DMS153 (cell line): ENCODE measurements at regions not wholly inside any gene's neighbourhood (a gene's known extent, or its start where the extent isn't known, plus 50 kb on each side); places are given as distances from the start of the nearest gene placed in this dataset.

ENCODE experiments used
- DNase-seq: peaks from one replicate; lab custom pipeline; 2025; lab: John Stamatoyannopoulos, UW

DNA sequence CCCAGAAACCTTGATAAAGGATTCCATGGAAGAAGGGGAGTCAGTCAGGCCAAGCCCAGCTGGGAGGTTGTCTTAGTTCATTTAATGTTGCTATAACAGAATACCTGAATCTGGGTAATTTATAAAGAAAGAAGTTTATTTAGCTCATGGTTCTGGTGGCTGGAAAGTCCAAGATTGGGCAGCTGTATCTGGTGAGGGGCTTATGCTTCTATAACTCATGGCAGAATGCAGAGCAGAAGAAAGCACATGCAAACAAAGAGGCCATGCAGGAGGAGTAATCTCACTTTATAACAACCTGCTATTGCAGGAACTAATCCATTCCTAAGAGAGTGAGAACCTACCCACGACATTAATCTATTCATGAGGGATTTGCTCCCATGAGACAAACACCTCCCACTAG lies 54.2 kb upstream of the ANKRD1 start:
- DNase-seq: no peak

DNA sequence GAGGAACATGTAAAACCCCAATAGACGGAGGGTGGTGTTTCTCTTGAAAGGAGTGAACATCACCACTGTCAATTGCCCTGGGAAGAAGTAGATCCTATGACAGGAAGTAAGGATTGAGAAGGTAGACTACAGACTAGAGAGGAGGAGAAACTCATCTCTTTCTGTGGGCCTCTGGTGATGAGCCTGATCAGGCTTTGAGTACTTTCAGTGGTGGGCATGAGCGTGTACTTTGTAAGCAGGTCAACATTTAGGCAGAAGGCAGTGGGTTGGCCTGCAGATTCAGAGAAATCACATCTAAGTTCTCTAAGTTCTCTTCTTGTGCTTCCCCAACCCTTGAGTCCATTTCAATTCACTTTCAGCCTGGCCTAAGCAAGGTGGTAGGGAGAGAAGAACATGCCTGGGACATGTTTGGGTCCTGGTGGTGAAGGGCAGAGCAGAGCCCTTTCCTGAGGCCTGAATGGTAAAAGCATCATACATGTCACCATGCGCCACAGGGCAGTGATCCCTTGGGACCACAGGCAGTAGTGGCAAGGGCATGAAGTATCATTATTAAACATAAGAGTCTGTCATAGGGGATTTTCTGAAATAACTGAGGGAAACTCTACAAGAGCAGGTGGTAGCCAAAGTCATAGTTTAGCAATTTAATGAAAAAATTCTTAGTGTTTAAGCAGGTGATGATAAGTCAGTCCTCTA lies 56.4 kb upstream of the ANKRD1 start:
- DNase-seq: no peak

GRCh38 chr10:90977855-90978486 lies 57.1 kb upstream of the ANKRD1 start:
- DNase-seq: no peak

- no peak for DNase-seq
These were observed 61.6 kb upstream of the ANKRD1 start for GRCh38 chr10:90982406-90983008.

- no peak for DNase-seq
These were observed 63.1 kb upstream of the ANKRD1 start for GRCh38 chr10:90983914-90984549.

DNA sequence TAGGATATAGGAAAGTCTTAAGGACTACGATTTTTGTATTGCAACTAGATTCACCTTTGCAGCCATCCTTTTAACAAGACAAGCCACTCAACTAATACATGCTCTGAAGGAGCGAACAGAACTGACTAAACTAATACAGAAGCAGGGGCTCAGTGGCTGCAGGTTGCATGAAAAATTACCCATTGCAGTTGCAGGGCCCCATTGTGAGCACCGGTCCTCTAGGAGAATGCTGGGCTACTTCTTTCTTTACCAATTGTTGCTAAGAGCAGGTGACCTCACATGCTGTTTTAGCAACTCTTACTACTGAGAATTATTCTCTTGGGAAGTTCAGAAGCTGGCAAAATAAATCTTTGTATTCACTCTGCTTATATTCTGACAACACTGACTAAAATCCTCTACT lies 64.0 kb upstream of the ANKRD1 start:
- DNase-seq: no peak

- DNase-seq: no peak
These were observed 64.5 kb upstream of the ANKRD1 start for GRCh38 chr10:90985321-90985933.

GRCh38 chr10:90986136-90986760 lies 65.4 kb upstream of the ANKRD1 start:
- DNase-seq: no peak

- no peak for DNase-seq
These were observed 66.0 kb upstream of the ANKRD1 start for GRCh38 chr10:90986870-90987269.

DNA sequence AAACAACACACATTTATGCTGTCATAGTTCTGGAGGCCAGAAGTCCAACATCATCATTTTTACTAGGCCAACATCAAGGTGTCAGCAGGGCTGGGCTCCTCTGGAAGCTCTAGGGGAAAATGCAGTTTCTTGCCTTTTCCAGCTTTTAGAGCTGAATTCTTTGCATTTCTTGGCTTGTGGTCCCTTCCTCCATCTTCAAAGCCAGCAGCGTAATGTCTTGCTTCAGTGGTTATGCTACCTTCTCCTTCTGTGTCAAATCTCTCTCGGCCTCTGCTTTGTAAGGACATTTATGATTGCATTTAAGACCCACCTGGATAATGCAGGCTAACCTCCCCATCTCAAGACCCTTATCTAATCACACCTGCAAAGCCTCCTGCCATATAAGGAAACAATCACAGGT lies 66.5 kb upstream of the ANKRD1 start:
- DNase-seq: no peak

DNA sequence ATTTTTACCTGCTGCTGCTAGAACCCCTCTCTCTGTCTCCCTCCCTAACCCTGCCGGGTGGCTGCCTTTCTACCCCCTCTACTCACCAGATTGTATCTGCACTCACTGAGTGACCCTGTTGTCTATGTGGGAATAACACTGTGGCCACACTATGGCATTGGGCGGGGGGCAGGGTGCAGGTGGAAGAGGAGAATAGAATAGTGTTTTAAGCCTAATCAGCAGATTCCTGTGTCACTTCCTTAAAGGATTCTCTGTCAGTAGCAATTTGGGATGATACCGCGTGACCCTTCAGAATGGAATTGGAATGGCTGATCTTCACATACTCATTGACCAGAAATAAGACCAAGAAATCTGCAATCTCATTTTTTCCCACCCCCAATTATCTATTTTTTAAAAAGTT lies 67.1 kb upstream of the ANKRD1 start:
- no peak for DNase-seq

GRCh38 chr10:90988802-90989201 lies 67.9 kb upstream of the ANKRD1 start:
- no peak for DNase-seq

DNA sequence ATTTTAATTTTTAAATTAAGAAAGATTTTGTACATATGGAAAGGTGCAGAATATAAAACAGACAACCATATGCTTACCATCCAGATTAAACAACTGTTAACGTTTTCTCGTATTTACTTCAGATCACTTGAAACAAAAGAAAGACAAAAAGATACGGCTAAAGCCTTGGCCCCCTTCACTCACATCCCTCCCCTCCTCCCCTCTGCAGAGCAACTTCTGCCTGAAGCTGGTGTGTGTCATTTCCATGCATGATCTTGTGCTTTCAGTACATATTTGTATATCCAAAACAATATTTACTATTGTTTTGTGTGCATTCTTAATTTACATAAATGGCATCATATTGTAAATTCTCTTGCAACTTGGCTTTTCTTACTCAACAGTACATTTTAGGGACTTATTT lies 68.5 kb upstream of the ANKRD1 start:
- DNase-seq: no peak

DNA sequence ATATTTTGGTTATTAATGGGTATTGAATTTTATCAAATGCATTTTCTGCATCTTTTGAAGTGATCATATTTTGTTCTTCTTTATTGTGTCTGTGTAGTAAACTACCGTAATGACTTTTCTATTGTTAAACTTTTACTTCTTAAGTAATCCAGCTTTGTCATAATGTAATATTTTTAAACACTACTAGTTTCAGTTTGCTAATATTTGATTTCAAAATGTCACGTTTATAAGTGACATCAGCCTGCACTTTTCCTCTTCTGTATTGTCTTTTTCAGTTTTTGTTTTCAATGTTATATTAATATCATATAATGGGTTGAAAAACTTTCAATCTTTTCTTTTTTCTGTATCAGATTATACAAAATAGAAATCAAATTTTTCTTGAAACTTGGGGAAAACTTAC lies 71.6 kb upstream of the ANKRD1 start:
- no peak for DNase-seq

GRCh38 chr10:90993340-90993739 lies 72.5 kb upstream of the ANKRD1 start:
- DNase-seq: no peak

DNA sequence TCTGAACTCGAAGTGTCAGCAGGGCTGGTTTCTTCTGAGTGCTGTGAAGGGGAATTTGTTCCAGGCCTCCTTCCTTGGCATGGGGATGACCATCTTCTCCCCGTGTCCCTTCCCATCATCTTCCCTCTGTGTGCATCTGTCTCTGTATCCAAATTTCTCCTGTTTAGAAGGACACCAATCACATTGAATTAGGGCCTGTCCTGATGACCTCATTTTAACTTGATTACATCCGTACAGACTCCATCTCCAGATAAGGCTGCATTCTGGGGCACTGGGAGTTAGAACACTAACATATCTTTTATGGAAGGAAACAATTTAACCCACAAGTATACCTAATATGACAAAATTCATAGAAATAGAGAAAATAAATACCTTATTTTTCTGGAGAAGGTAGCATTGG lies 76.8 kb upstream of the ANKRD1 start:
- no peak for DNase-seq

GRCh38 chr10:90998733-90999511 lies 78.0 kb upstream of the ANKRD1 start:
- no peak for DNase-seq

- no peak for DNase-seq
These were observed 78.8 kb upstream of the ANKRD1 start for GRCh38 chr10:90999512-91000172.

- DNase-seq: no peak
These were observed 79.6 kb upstream of the ANKRD1 start for GRCh38 chr10:91000470-91000869.

DNA sequence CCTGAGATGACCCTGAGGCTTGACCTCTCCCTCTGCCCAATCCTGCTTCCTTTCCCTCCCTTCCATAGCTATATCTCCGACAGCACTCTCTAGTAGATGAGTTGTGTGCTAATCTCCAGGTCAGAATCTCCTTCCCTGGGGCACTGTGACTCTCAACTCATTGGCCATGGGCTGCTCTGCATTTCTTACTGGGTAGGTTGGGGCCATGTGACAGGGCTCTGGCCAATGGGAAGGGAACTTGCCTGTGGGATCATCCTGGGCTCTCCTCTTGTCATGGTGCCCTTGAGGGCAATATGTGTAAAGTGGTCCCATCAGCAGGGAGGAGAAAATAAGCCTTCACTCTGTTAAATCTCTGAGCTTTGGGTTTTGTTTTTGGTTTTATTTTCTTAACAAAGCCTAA lies 80.1 kb upstream of the ANKRD1 start:
- DNase-seq: no peak

- DNase-seq: no peak
These were observed 81.8 kb upstream of the ANKRD1 start for GRCh38 chr10:91002656-91003055.
